SK-N-MC (cell line): ENCODE measurements at regions not wholly inside any gene's neighbourhood (a gene's known extent, or its start where the extent isn't known, plus 50 kb on each side); places are given as distances from the start of the nearest gene placed in this dataset.

ENCODE experiments used
- EZH2 ChIP-seq: fragments of 200-600 bp; sonication (generic); IDR thresholded peaks from one replicate; pipeline ENCODE4 v1.6.1; 2017; ENCODE audit warnings: antibody characterized with exemption
- FOXP2 ChIP-seq: optimal IDR thresholded peaks from 2 replicates; pipeline ENCODE3; 2011; ENCODE audit warnings: mild to moderate bottlenecking, moderate library complexity; ENCODE audit not compliant: insufficient read depth; ENCODE audit errors: extremely low read length, control extremely low read depth

- no peak for TF ChIP-seq EZH2
- TF ChIP-seq FOXP2: no peak
Observed at GRCh38 chr12:18192119-18192518, 69.2 kb upstream of the PIK3C2G start.
